Choroid plexus epithelial cell (primary cell): ENCODE measurements at regions not wholly inside any gene's neighbourhood (a gene's known extent, or its start where the extent isn't known, plus 50 kb on each side); places are given as distances from the start of the nearest gene placed in this dataset.

ENCODE experiments used
- DNase-seq: peaks from one replicate; pipeline ENCODE4 v3.0.0-alpha.2; 2010; ENCODE audit warnings: low read depth
- H3K4me3 ChIP-seq: 2 replicates; pipeline ENCODE4 v1.5.1; 2011; ENCODE audit warnings: low read depth, mild to moderate bottlenecking, control low read depth, low read length, moderate library complexity
- CTCF ChIP-seq: conservative IDR thresholded peaks from 2 replicates; pipeline ENCODE4 v1.5.1; 2011; ENCODE audit warnings: low read depth, mild to moderate bottlenecking, control low read depth, inconsistent platforms, low read length, moderate library complexity

DNA sequence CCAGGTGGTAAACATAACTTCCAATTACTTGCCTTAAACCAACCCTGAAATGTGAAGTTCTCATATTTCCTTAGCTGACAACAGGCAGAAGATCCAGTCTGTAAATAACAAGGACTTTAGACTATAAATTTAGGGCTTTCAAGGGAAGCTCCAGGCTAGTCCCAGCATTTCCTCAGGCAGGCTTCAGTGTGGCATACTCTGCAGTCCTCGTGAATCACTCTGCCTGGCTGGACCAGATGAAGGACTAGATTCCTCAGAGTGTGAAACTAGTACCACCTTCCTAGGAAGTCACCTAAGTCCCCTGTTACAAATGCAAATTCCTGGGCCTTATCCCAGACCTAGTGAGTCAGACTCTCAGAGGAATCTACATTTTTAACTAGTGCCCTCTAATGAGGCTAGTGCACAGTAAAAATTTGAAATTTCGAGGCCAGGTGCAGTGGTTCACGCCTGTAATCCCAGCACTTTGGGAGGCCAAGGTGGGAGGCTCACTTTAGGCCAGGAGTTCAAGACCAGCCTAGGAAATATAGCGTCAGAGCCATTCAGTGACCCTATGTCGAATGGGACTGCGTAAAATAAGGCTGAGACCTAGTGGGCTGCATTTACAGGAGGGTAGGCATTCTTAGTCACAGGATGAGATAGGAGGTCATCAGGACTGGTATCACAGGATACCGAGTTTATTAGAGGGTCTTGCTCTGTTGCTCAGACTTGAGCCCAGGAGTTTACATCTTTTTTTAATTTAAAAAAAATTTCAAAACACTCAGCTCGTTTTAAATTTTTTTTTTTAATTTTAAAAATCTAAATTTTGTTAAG lies 279.6 kb upstream of the JARID2 start:
- no peak for DNase-seq
- no peak overlapping the region for H3K4me3 ChIP-seq
- no peak for TF ChIP-seq CTCF

DNA sequence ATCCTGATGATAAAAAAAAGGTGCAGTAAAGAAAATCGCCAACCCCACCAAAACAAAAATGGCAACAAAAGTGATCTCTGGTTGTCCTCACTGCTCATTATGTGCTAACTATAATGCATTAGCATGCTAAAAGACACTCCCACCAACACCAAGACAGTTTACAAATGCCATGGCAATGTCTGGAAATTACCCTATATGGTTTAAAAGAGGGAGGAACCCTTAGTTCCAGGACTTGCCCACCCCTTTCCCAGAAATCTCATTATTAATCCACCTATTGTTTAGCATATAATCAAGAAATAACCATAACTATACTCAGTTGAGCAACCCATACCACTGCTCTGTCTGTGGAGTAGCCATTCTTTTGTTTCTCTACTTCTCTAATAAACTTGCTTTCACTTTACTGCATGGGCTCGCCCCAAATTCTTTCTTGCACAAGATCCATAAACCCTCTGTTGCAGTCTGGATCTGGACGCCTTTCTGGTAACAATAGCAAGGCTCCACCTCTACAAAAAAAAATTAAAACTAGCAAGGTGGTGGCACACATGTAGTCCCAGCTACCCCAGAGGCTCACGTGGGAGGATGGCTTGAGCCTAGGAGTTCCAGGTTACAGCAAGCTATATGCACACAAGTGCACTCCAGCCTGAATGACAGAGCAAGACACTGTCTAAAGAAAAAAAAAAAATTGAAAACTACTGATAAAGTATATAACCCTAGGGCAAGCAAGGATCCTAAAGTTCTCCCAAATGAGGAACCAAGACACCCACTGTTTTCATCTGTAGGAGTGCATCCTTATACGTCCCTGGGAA lies 278.8 kb upstream of the JARID2 start:
- H3K4me3 ChIP-seq = no peak overlapping the region
- no peak for TF ChIP-seq CTCF
- no peak for DNase-seq

- no peak for TF ChIP-seq CTCF
- no peak overlapping the region for H3K4me3 ChIP-seq
- DNase-seq = no peak
Measured at GRCh38 chr6:14968056-14968637, 277.7 kb upstream of the JARID2 start.

DNA sequence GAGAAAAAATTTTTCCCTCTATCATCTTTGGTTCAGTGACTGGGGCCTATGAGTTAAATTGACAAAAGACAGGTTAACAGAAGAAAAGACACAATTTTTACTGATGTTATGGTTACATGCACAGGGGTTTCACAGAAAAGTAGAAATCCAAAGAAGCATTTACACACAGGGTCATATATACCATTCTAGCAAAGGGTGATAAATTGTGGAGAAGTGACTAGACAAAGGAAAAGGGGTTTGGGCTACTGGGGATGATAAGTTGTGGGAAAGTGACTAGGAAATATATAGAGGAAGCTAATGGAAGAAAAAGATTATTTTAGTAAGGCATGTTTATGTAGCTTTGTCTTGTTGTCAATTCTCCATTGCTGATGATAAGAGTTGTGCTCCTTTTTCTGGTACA lies 276.7 kb upstream of the JARID2 start:
- DNase-seq = no peak
- no peak for TF ChIP-seq CTCF
- no peak overlapping the region for H3K4me3 ChIP-seq

DNA sequence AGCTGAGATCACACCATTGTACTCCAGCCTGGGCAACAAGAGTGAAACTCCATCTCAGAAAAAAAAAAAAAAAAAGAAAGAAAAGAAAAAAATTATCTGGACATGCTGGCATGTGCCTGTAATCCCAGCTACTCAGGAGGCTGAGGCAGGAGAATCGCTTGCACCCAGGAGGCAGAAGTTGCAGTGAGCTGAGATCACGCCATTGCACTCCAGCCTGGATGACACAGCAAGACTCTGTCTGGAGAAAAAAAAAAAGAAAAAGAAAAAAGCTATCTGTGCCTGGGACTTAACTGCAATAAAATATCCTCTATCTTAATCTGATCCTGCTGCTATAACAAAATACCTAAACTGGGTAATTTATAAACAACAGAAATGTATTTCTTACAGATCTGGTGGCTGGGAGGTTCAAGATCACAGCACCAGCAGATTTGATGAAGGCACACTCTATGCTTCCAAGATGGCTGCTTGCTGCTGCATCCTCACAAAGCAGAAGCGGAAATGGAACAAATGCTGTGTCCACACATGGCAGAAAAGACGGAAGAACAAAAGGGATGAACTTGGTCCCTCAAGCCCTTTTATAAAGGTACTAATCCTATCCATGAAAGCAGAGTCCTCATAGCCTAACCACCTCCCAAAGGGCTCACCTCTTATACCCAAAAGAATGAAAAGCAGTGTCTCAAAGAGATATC lies 273.3 kb upstream of the JARID2 start:
- H3K4me3 ChIP-seq = no peak overlapping the region
- DNase-seq = no peak
- no peak for TF ChIP-seq CTCF

DNA sequence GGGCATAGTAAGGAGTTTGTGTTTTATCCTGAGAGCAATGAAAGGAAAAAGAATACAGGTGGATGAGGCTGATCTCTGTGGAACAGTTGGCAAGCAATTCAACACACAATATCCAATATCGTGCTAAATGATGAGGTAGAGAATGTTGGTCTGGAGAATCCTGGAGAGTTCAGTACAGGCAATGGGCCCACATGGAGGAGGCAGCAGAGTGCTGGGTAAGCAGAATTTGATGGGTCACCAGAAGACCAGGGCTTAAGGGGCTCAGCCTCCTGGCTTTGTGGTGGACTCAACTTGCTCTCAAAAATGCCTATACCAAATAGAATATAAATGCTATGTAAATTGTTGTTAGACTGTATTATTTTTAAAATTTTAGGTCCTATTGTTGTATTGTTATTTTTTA lies 271.5 kb upstream of the JARID2 start:
- TF ChIP-seq CTCF = no peak
- no peak for DNase-seq
- H3K4me3 ChIP-seq = no peak overlapping the region
